Esophagus squamous epithelium (tissue), 4 donors: ENCODE measurements at regions not wholly inside any gene's neighbourhood (a gene's known extent, or its start where the extent isn't known, plus 50 kb on each side); places are given as distances from the start of the nearest gene placed in this dataset.

Experiments used
- CTCF ChIP-seq, 6 experiments: fragments of 450-650 bp in 4 of 6; fragments of 200-600 bp in 2 of 6; sonication (generic) in 2 of 6; IDR thresholded peaks; one replicate each; pipeline ENCODE4 v1.5.1; 2016 to 2019; ENCODE audit warnings: antibody characterized with exemption in 6 of 6, mild to moderate bottlenecking in 4 of 6, moderate library complexity in 4 of 6
- POLR2A ChIP-seq, 4 donors: fragments of 450-650 bp; IDR thresholded peaks; one replicate each; pipeline ENCODE4 v1.6.1; 2017; ENCODE audit warnings: antibody characterized with exemption in 4 of 4, mild to moderate bottlenecking in 4 of 4, moderate library complexity in 3 of 4

GRCh38 chr7:91800389-91800788, 80.1 kb downstream of the MTERF1 start:
- TF ChIP-seq POLR2A (IDR thresholded peaks at IDR 0.05): no peak
- no peak for TF ChIP-seq CTCF (IDR thresholded peaks at IDR 0.05)
